Cardiac muscle cell (in vitro differentiated cells and primary cell): ENCODE measurements at regions not wholly inside any gene's neighbourhood (a gene's known extent, or its start where the extent isn't known, plus 50 kb on each side); places are given as distances from the start of the nearest gene placed in this dataset.
"Not testable (repeated sequence)": the region's sequence is repeated elsewhere in the genome, so short reads cannot be mapped to it uniquely, and the experiment has no call there.

ENCODE experiments used
- DNase-seq, 2 donors: peaks; one replicate each; pipeline versions ENCODE4 v3.0.0 to v3.0.0-alpha.2; 2010 to 2017; ENCODE audit warnings: low read depth in 1 of 2, low spot score in 1 of 2
- H3K27ac ChIP-seq: fragments of 200-600 bp; sonication (generic); 2 replicates; pipeline ENCODE4 v1.5.1; 2016
- H3K27me3 ChIP-seq: fragments of 200-600 bp; sonication (generic); 2 replicates; pipeline ENCODE4 v1.6.0; 2016; ENCODE audit warnings: control low read depth
- H3K36me3 ChIP-seq: fragments of 200-600 bp; sonication (generic); 2 replicates; pipeline ENCODE4 v1.5.1; 2016; ENCODE audit warnings: control low read depth
- H3K4me1 ChIP-seq: fragments of 200-600 bp; sonication (generic); 2 replicates; pipeline ENCODE4 v1.8.1; 2017; ENCODE audit warnings: low read depth, mild to moderate bottlenecking, mixed run types
- H3K4me3 ChIP-seq: fragments of 200-600 bp; sonication (generic); 2 replicates; pipeline ENCODE4 v1.5.1; 2016; ENCODE audit warnings: mild to moderate bottlenecking
- H3K9me3 ChIP-seq: fragments of 200-600 bp; sonication (generic); 2 replicates; pipeline ENCODE4 v1.5.1; 2017; ENCODE audit warnings: low read depth, mild to moderate bottlenecking, control low read depth
- CTCF ChIP-seq: IDR thresholded peaks from 2 replicates; pipeline ENCODE4 v1.5.1; 2012; ENCODE audit warnings: low read depth, mild to moderate bottlenecking, low read length

GRCh38 chr2:223494496-223494895, 107.7 kb downstream of the SCG2 start:
- H3K27ac ChIP-seq: no peak overlapping the region
- H3K27me3 ChIP-seq: no peaks in the 10 kb centered on the region
- no peak for DNase-seq
- no peaks in the 10 kb centered on the region for H3K9me3 ChIP-seq
- no peak overlapping the region for H3K4me3 ChIP-seq
- no peak for TF ChIP-seq CTCF
- H3K36me3 ChIP-seq: no peaks in the 10 kb centered on the region
- no peaks in the 10 kb centered on the region for H3K4me1 ChIP-seq

GRCh38 chr2:223494942-223495341, 107.2 kb downstream of the SCG2 start:
- Histone ChIP-seq H3K4me1 (no peaks in the 10 kb centered on the region), H3K36me3 (no peaks in the 10 kb centered on the region), H3K4me3 (no peak overlapping the region), H3K27me3 (no peaks in the 10 kb centered on the region), H3K27ac (no peak overlapping the region), H3K9me3 (no peaks in the 10 kb centered on the region)
- DNase-seq: no peak
- no peak for TF ChIP-seq CTCF

GRCh38 chr2:223496853-223497252, 105.3 kb downstream of the SCG2 start:
- H3K4me1 ChIP-seq, DNase-seq, H3K9me3 ChIP-seq, H3K27ac ChIP-seq, H3K4me3 ChIP-seq, H3K36me3 ChIP-seq, H3K27me3 ChIP-seq: not testable (repeated sequence)

- Histone ChIP-seq H3K4me3 (no peak overlapping the region), H3K9me3 (no peaks in the 10 kb centered on the region), H3K4me1 (no peaks in the 10 kb centered on the region), H3K27me3 (no peaks in the 10 kb centered on the region), H3K27ac (no peak overlapping the region), H3K36me3 (no peaks in the 10 kb centered on the region)
- TF ChIP-seq CTCF: no peak
- DNase-seq: no peak
Observed at GRCh38 chr2:223500709-223501108, 101.5 kb downstream of the SCG2 start.

- no peak for DNase-seq
- no peaks in the 10 kb centered on the region for H3K9me3 ChIP-seq
- H3K4me3 ChIP-seq: no peak overlapping the region
- TF ChIP-seq CTCF: no peak
- H3K36me3 ChIP-seq: no peaks in the 10 kb centered on the region
- no peaks in the 10 kb centered on the region for H3K4me1 ChIP-seq
- H3K27me3 ChIP-seq: no peaks in the 10 kb centered on the region
- no peak overlapping the region for H3K27ac ChIP-seq
Observed at GRCh38 chr2:223501641-223502040, 100.5 kb downstream of the SCG2 start.

GRCh38 chr2:223503746-223504145, 98.4 kb downstream of the SCG2 start:
- no peaks in the 10 kb centered on the region for H3K9me3 ChIP-seq
- no peaks in the 10 kb centered on the region for H3K36me3 ChIP-seq
- DNase-seq: no peak
- no peaks in the 10 kb centered on the region for H3K4me1 ChIP-seq
- no peak overlapping the region for H3K4me3 ChIP-seq
- no peak for TF ChIP-seq CTCF
- no peak overlapping the region for H3K27ac ChIP-seq
- no peaks in the 10 kb centered on the region for H3K27me3 ChIP-seq
